ENCODE measurements at regions not wholly inside any gene's neighbourhood (a gene's known extent, or its start where the extent isn't known, plus 50 kb on each side); places are given as distances from the start of the nearest gene placed in this dataset.
"Not testable (repeated sequence)": the region's sequence is repeated elsewhere in the genome, so short reads cannot be mapped to it uniquely, and the experiment has no call there.

- H3K9me3 Mint-ChIP-seq: no peaks in the 10 kb centered on the region
- DNase-seq (no peak), ATAC-seq (ENCODE audit: poor library complexity) (no peak)
- Histone ChIP-seq H3K36me3 (ENCODE audit: insufficient read depth, low read length) (no peaks in the 10 kb centered on the region), H3K4me1 (ENCODE audit: insufficient read depth, low read length) (no peaks in the 10 kb centered on the region), H3K27me3 (ENCODE audit: control insufficient read depth in 1 of 2, insufficient read depth in 2 of 2, low read length in 2 of 2) (no peaks in the 10 kb centered on the region), H3K9me3 (ENCODE audit: control insufficient read depth in 1 of 2, insufficient read depth in 1 of 2, low read length in 2 of 2) (no peaks in the 10 kb centered on the region), H3K27ac (ENCODE audit: low read depth in 1 of 2, low read length in 2 of 2) (no peak overlapping the region), H3K4me3 (ENCODE audit: low read length) (no peak overlapping the region)
- H3K4me1 Mint-ChIP-seq (ENCODE audit: low read depth): no peaks in the 10 kb centered on the region
- no peak overlapping the region for H3K27ac Mint-ChIP-seq
- ChIA-PET CTCF (no interaction called here), POLR2A (no interaction called here)
- no peaks in the 10 kb centered on the region for H3K27me3 Mint-ChIP-seq
- no peak for TF ChIP-seq CTCF (IDR thresholded peaks at IDR 0.05)
- intact Hi-C loops (cut with DNase I, micrococcal nuclease): no loop called here
- H3K4me3 Mint-ChIP-seq: no peak overlapping the region
- no peaks in the 10 kb centered on the region for H3K36me3 Mint-ChIP-seq (ENCODE audit: low read depth)
Observed at GRCh38 chr2:2456721-2457120, 125.6 kb upstream of the MYT1L start.

DNA sequence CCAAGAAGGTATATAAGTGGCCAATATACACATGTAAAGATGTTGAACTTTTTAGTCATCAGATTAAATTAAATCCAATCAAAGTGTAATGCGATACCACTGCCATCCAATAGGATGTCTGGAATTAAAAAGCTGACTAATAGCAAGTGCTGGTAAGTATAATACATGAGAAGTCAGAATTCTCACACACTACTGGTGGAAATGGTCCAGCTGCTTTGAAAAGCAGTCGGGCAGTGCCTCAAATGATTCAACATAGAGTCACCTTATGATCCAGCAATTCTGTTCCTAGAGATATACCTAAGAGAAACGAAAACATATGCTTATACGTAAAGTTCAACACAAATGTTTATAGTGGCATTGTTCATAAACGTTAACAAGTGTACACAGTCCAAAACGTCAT lies 124.1 kb upstream of the MYT1L start:
- POLR2A ChIA-PET: no interaction called here
- no peak overlapping the region for H3K27ac Mint-ChIP-seq

DNA sequence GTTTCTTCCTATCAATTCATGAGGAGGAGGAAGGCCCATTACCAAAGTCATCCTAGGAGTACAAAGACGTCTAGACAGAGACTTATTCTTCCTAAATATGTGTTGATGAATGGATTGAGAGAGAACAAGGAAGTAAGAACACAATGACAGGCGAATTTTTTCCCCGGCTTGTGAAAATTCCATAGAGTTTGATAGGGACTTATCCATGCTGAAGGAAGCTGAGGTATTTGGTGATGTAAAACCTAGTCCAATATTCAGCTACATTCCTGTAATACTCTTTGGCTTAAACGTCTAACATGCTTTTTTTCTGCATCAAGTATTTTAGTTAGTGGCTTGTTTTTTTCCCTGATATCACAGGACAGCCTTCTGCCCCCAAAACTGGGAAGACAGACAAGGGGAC lies 121.9 kb upstream of the MYT1L start:
- ATAC-seq (ENCODE audit: poor library complexity) (no peak), DNase-seq (no peak)
- no peaks in the 10 kb centered on the region for H3K36me3 ChIP-seq (ENCODE audit: insufficient read depth, low read length)
- POLR2A ChIA-PET: no interaction called here
- CTCF ChIA-PET: no interaction called here
- H3K4me1 ChIP-seq (ENCODE audit: insufficient read depth, low read length): no peaks in the 10 kb centered on the region
- H3K9me3 ChIP-seq (ENCODE audit: control insufficient read depth in 1 of 2, insufficient read depth in 1 of 2, low read length in 2 of 2): no peaks in the 10 kb centered on the region
- Mint-ChIP-seq H3K4me3 (no peak overlapping the region), H3K27me3 (no peaks in the 10 kb centered on the region), H3K9me3 (no peaks in the 10 kb centered on the region), H3K36me3 (ENCODE audit: low read depth) (no peaks in the 10 kb centered on the region), H3K27ac (no peak overlapping the region), H3K4me1 (ENCODE audit: low read depth) (no peaks in the 10 kb centered on the region)
- TF ChIP-seq CTCF (IDR thresholded peaks at IDR 0.05): no peak
- H3K27ac ChIP-seq (ENCODE audit: low read depth in 1 of 2, low read length in 2 of 2): no peak overlapping the region
- intact Hi-C loops (cut with DNase I, micrococcal nuclease): no loop called here
- no peak overlapping the region for H3K4me3 ChIP-seq (ENCODE audit: low read length)
- H3K27me3 ChIP-seq (ENCODE audit: control insufficient read depth in 1 of 2, insufficient read depth in 2 of 2, low read length in 2 of 2): no peaks in the 10 kb centered on the region

More for the DNA sequence above, 124.1 kb upstream of the MYT1L start:
- Mint-ChIP-seq H3K4me3 (no peak overlapping the region), H3K9me3 (no peaks in the 10 kb centered on the region), H3K36me3 (ENCODE audit: low read depth) (no peaks in the 10 kb centered on the region), H3K27me3 (no peaks in the 10 kb centered on the region), H3K4me1 (ENCODE audit: low read depth) (no peaks in the 10 kb centered on the region)
- Histone ChIP-seq H3K36me3 (ENCODE audit: insufficient read depth, low read length) (no peaks in the 10 kb centered on the region), H3K4me1 (ENCODE audit: insufficient read depth, low read length) (no peaks in the 10 kb centered on the region), H3K27me3 (ENCODE audit: control insufficient read depth in 1 of 2, insufficient read depth in 2 of 2, low read length in 2 of 2) (no peaks in the 10 kb centered on the region), H3K4me3 (ENCODE audit: low read length) (no peak overlapping the region), H3K9me3 (ENCODE audit: control insufficient read depth in 1 of 2, insufficient read depth in 1 of 2, low read length in 2 of 2) (no peaks in the 10 kb centered on the region), H3K27ac (ENCODE audit: low read depth in 1 of 2, low read length in 2 of 2) (no peak overlapping the region)
- DNase-seq (no peak), ATAC-seq (ENCODE audit: poor library complexity) (no peak)
- intact Hi-C loops (cut with DNase I, micrococcal nuclease): no loop called here
- CTCF ChIA-PET: no interaction called here
- no peak for TF ChIP-seq CTCF (IDR thresholded peaks at IDR 0.05)

- H3K36me3 Mint-ChIP-seq (ENCODE audit: low read depth); DNase-seq; CTCF ChIA-PET; H3K9me3 ChIP-seq (ENCODE audit: control insufficient read depth in 1 of 2, insufficient read depth in 1 of 2, low read length in 2 of 2); H3K9me3 Mint-ChIP-seq; H3K27ac ChIP-seq (ENCODE audit: low read depth in 1 of 2, low read length in 2 of 2); H3K27me3 Mint-ChIP-seq; H3K36me3 ChIP-seq (ENCODE audit: insufficient read depth, low read length); intact Hi-C loops (cut with DNase I, micrococcal nuclease); POLR2A ChIA-PET; H3K27me3 ChIP-seq (ENCODE audit: control insufficient read depth in 1 of 2, insufficient read depth in 2 of 2, low read length in 2 of 2); H3K4me1 Mint-ChIP-seq (ENCODE audit: low read depth); H3K4me1 ChIP-seq (ENCODE audit: insufficient read depth, low read length); ATAC-seq (ENCODE audit: poor library complexity); H3K4me3 ChIP-seq (ENCODE audit: low read length); H3K4me3 Mint-ChIP-seq; H3K27ac Mint-ChIP-seq: not testable (repeated sequence)
Observed at GRCh38 chr2:2451275-2451674, 120.2 kb upstream of the MYT1L start.

Measured in CD4-positive, alpha-beta T cell (primary cell).